ENCODE measurements at regions not wholly inside any gene's neighbourhood (a gene's known extent, or its start where the extent isn't known, plus 50 kb on each side); places are given as distances from the start of the nearest gene placed in this dataset.
A peak's percentile ranks its signal among the peaks of the same experiment; 100 is the strongest.

- no peak overlapping the region for H3K27ac ChIP-seq (ENCODE audit: low read depth, low read length)
- H3K4me3 ChIP-seq (ENCODE audit: low read length) = no peak overlapping the region
- Mint-ChIP-seq H3K4me3 (no peak overlapping the region), H3K4me1 (no peaks in the 10 kb centered on the region), H3K27me3 (peaks cover 0 to 15% (median 12%) of the 10 kb centered on the region in 5 donors), H3K9me3 (no peaks in the 10 kb centered on the region), H3K27ac (no peak overlapping the region), H3K36me3 (no peaks in the 10 kb centered on the region)
- H3K36me3 ChIP-seq (ENCODE audit: control insufficient read depth in 2 of 3, insufficient read depth in 3 of 3, low read length in 3 of 3) = no peaks in the 10 kb centered on the region
- H3K9me3 ChIP-seq (ENCODE audit: control insufficient read depth in 2 of 3, low read length in 3 of 3) = no peaks in the 10 kb centered on the region
- ATAC-seq (no peak), DNase-seq (peak in 1 of 9 donors; percentile 10)
- H3K27me3 ChIP-seq (ENCODE audit: control insufficient read depth in 2 of 2, insufficient read depth in 2 of 2, low read length in 2 of 2) = no peaks in the 10 kb centered on the region
- POLR2A ChIA-PET = no interaction called here
- no peaks in the 10 kb centered on the region for H3K4me1 ChIP-seq (ENCODE audit: control insufficient read depth in 2 of 2, insufficient read depth in 2 of 2, low read length in 2 of 2)
- intact Hi-C loops (cut with micrococcal nuclease) = no loop called here
- CTCF ChIA-PET = no interaction called here
These were observed 136.2 kb upstream of the RET start for GRCh38 chr10:42940487-42941294.

DNA sequence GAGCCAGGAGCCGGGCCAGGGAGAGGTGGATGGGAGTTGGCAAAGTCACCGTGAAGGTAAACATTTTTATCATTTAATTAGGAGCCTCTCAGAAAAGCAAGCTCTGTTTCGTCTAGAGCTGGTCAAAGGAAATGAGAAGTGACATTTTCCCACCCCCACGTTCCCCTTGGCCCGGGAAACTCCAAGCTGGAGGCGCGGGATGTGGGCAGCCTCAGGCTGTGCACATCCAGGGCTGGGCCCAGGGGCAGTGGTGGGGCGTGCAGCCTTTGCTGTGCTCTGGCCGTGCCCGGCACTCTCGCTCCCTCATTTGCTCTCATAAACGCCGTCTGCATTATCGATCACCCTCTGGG lies 135.6 kb upstream of the RET start:
- ATAC-seq (no peak), DNase-seq (no peak)
- no peak overlapping the region for H3K27ac ChIP-seq (ENCODE audit: low read depth, low read length)
- no peaks in the 10 kb centered on the region for H3K4me1 Mint-ChIP-seq
- H3K36me3 Mint-ChIP-seq = no peaks in the 10 kb centered on the region
- ChIA-PET CTCF (no interaction called here), POLR2A (no interaction called here)
- H3K9me3 ChIP-seq (ENCODE audit: control insufficient read depth in 2 of 3, low read length in 3 of 3) = no peaks in the 10 kb centered on the region
- H3K4me3 Mint-ChIP-seq = no peak overlapping the region
- no peak overlapping the region for H3K4me3 ChIP-seq (ENCODE audit: low read length)
- H3K27me3 Mint-ChIP-seq = peaks cover 0 to 12% (median 11%) of the 10 kb centered on the region in 5 donors
- H3K9me3 Mint-ChIP-seq = no peaks in the 10 kb centered on the region
- no peaks in the 10 kb centered on the region for H3K4me1 ChIP-seq (ENCODE audit: control insufficient read depth in 2 of 2, insufficient read depth in 2 of 2, low read length in 2 of 2)
- no peak overlapping the region for H3K27ac Mint-ChIP-seq
- intact Hi-C loops (cut with micrococcal nuclease) = no loop called here
- no peaks in the 10 kb centered on the region for H3K36me3 ChIP-seq (ENCODE audit: control insufficient read depth in 2 of 3, insufficient read depth in 3 of 3, low read length in 3 of 3)
- H3K27me3 ChIP-seq (ENCODE audit: control insufficient read depth in 2 of 2, insufficient read depth in 2 of 2, low read length in 2 of 2) = no peaks in the 10 kb centered on the region

DNA sequence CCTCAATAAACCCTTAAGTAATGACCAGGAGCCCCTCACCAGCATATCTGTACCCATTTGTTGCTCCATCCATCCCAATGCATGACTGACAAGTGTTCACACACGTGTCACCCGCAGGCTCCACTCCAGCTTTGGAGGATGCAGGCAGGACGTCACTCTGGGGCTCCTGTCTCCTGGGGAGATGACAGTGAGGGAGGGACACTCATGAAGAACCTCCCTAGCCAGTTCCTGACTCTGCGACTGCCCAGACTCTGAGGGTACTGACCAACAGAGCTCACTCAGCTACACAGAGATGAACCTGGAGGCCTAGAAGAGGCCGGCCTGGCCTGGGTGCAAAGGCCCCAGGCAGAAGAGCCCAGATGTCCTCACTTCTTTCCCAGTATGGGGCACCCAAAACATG lies 135.1 kb upstream of the RET start:
- POLR2A ChIA-PET = no interaction called here
- DNase-seq (peak in 1 of 9 donors; percentile 12), ATAC-seq (no peak)
- H3K4me3 Mint-ChIP-seq = no peak overlapping the region
- Histone ChIP-seq H3K4me1 (ENCODE audit: control insufficient read depth in 2 of 2, insufficient read depth in 2 of 2, low read length in 2 of 2) (no peaks in the 10 kb centered on the region), H3K27me3 (ENCODE audit: control insufficient read depth in 2 of 2, insufficient read depth in 2 of 2, low read length in 2 of 2) (no peaks in the 10 kb centered on the region), H3K27ac (ENCODE audit: low read depth, low read length) (no peak overlapping the region), H3K4me3 (ENCODE audit: low read length) (no peak overlapping the region), H3K36me3 (ENCODE audit: control insufficient read depth in 2 of 3, insufficient read depth in 3 of 3, low read length in 3 of 3) (no peaks in the 10 kb centered on the region), H3K9me3 (ENCODE audit: control insufficient read depth in 2 of 3, low read length in 3 of 3) (no peaks in the 10 kb centered on the region)
- CTCF ChIA-PET = no interaction called here
- no peak overlapping the region for H3K27ac Mint-ChIP-seq
- intact Hi-C loops (cut with micrococcal nuclease) = no loop called here
- no peaks in the 10 kb centered on the region for H3K36me3 Mint-ChIP-seq
- H3K4me1 Mint-ChIP-seq = no peaks in the 10 kb centered on the region
- peaks cover 0 to 12% (median 9%) of the 10 kb centered on the region in 5 donors for H3K27me3 Mint-ChIP-seq
- H3K9me3 Mint-ChIP-seq = no peaks in the 10 kb centered on the region

DNA sequence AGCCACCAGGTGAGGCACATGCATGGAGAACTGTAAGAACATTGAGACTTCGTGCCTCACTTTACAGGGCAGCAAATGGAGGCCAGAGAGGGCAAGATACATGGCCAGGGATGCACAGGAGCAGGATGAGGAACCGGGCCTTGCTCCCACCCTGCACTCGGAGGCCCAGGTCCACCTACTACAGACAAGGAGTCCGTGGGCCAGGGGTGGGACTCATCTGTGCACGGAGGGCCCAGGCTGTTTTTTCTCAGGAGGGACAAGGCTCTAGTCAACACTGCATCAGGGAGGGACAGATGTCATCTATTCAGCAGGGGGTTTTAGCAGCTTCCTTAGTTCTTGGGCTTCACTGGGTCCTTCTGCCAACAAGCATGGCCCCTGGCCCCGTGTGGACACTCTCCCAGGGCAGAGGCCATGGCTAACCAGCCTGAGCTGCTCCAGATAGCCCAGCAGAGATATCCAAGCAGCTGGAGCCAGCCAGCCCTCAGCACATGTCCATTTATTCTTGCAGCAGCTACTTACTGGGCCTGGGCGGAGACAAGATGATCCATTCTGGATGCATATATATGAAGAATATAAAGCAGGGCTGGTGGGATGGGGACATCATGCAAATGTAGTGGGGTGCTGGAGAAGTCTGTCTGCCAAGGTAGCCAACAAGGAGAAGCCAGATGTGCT lies 134.5 kb upstream of the RET start:
- no peaks in the 10 kb centered on the region for H3K9me3 ChIP-seq (ENCODE audit: control insufficient read depth in 2 of 3, low read length in 3 of 3)
- H3K36me3 ChIP-seq (ENCODE audit: control insufficient read depth in 2 of 3, insufficient read depth in 3 of 3, low read length in 3 of 3) = no peaks in the 10 kb centered on the region
- ATAC-seq (no peak), DNase-seq (peak in 1 of 9 donors; percentile 10)
- intact Hi-C loops (cut with micrococcal nuclease) = no loop called here
- peaks cover 0 to 4% (median 0%) of the 10 kb centered on the region in 11 donors for H3K9me3 Mint-ChIP-seq
- ChIA-PET POLR2A (no interaction called here), CTCF (no interaction called here)
- no peaks in the 10 kb centered on the region for H3K27me3 ChIP-seq (ENCODE audit: control insufficient read depth in 2 of 2, insufficient read depth in 2 of 2, low read length in 2 of 2)
- H3K4me3 Mint-ChIP-seq = no peak overlapping the region
- H3K4me1 Mint-ChIP-seq = no peaks in the 10 kb centered on the region
- H3K27ac ChIP-seq (ENCODE audit: low read depth, low read length) = no peak overlapping the region
- no peak overlapping the region for H3K27ac Mint-ChIP-seq
- no peaks in the 10 kb centered on the region for H3K36me3 Mint-ChIP-seq
- no peak overlapping the region for H3K4me3 ChIP-seq (ENCODE audit: low read length)
- no peaks in the 10 kb centered on the region for H3K4me1 ChIP-seq (ENCODE audit: control insufficient read depth in 2 of 2, insufficient read depth in 2 of 2, low read length in 2 of 2)
- peaks cover 0 to 12% (median 9%) of the 10 kb centered on the region in 5 donors for H3K27me3 Mint-ChIP-seq

DNA sequence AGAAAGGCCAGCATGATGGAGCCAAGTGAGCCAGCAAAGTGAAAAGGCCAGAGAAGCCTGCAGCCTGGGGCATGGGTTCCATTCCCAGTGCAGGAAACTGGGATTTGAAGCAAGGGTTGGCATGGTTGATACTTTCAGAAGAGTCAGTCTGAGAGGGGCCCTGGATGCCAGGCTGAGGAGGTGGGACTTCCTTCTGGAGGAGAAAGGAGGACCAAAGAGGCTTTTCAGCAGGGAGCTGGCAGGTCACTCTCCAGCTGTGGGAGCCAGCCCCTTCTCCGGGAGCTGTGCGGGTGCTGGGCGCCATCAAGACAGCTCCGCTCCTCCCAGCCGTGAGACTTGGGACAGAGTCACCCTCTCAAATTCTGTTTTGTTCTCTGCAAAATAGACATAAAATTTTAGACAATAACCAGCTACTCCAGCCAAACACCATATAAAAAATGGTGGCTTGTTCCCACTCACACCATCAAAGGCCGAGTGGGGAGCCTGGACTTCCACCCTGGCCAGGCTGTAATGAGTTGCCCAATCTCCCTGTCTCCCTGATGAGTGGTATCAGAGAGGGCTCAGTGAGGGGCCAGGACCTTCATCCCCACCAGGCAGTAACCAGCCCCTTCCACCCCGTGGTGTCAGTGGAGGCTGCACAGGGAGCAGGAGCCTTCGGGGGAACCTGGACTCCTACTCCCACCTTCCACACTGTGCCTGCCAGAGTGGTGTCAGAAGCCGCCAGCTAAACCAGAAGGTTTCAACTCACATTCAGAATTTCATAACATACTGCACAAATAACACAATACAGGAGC lies 133.6 kb upstream of the RET start:
- H3K36me3 ChIP-seq (ENCODE audit: control insufficient read depth in 2 of 3, insufficient read depth in 3 of 3, low read length in 3 of 3) = no peaks in the 10 kb centered on the region
- no peak overlapping the region for H3K27ac ChIP-seq (ENCODE audit: low read depth, low read length)
- Mint-ChIP-seq H3K27ac (no peak overlapping the region), H3K27me3 (peaks cover 0 to 12% (median 9%) of the 10 kb centered on the region in 5 donors), H3K4me3 (no peak overlapping the region), H3K4me1 (no peaks in the 10 kb centered on the region), H3K36me3 (no peaks in the 10 kb centered on the region), H3K9me3 (peaks cover 0 to 7% (median 0%) of the 10 kb centered on the region in 11 donors)
- H3K27me3 ChIP-seq (ENCODE audit: control insufficient read depth in 2 of 2, insufficient read depth in 2 of 2, low read length in 2 of 2) = no peaks in the 10 kb centered on the region
- ATAC-seq (no peak), DNase-seq (no peak)
- intact Hi-C loops (cut with micrococcal nuclease) = no loop called here
- no peaks in the 10 kb centered on the region for H3K4me1 ChIP-seq (ENCODE audit: control insufficient read depth in 2 of 2, insufficient read depth in 2 of 2, low read length in 2 of 2)
- H3K9me3 ChIP-seq (ENCODE audit: control insufficient read depth in 2 of 3, low read length in 3 of 3) = no peaks in the 10 kb centered on the region
- H3K4me3 ChIP-seq (ENCODE audit: low read length) = no peak overlapping the region
- ChIA-PET CTCF (no interaction called here), POLR2A (no interaction called here)

DNA sequence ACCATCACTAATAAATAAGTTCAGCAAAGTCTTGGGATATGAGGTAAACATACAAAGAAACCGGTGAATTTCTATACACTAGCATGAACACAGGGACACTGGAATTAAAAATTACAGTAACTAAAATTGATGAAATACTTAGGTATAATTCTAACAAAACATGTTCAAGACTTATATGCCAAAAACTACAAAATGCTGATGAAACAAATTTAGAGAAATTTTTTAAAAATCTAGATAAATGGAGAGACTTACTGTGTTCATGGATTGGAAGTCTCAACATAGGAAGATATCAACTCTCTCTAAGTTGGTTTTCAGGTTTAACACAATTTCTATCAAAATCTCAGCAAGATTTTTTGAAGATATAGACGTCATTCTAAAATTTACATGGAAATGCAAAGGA lies 128.8 kb upstream of the RET start:
- Mint-ChIP-seq H3K27ac (no peak overlapping the region), H3K27me3 (peaks cover 0 to 17% (median 12%) of the 10 kb centered on the region in 5 donors), H3K4me3 (no peak overlapping the region), H3K36me3 (no peaks in the 10 kb centered on the region), H3K9me3 (peaks cover 0 to 7% (median 0%) of the 10 kb centered on the region in 11 donors), H3K4me1 (no peaks in the 10 kb centered on the region)
- Histone ChIP-seq H3K4me3 (ENCODE audit: low read length) (no peak overlapping the region), H3K9me3 (ENCODE audit: control insufficient read depth in 2 of 3, low read length in 3 of 3) (no peaks in the 10 kb centered on the region), H3K27me3 (ENCODE audit: control insufficient read depth in 2 of 2, insufficient read depth in 2 of 2, low read length in 2 of 2) (no peaks in the 10 kb centered on the region), H3K27ac (ENCODE audit: low read depth, low read length) (no peak overlapping the region), H3K4me1 (ENCODE audit: control insufficient read depth in 2 of 2, insufficient read depth in 2 of 2, low read length in 2 of 2) (no peaks in the 10 kb centered on the region), H3K36me3 (ENCODE audit: control insufficient read depth in 2 of 3, insufficient read depth in 3 of 3, low read length in 3 of 3) (no peaks in the 10 kb centered on the region)
- ChIA-PET CTCF (no interaction called here), POLR2A (no interaction called here)
- DNase-seq (no peak), ATAC-seq (no peak)
- intact Hi-C loops (cut with micrococcal nuclease) = no loop called here
